Astrocyte (in vitro differentiated cells and primary cell): ENCODE measurements at regions not wholly inside any gene's neighbourhood (a gene's known extent, or its start where the extent isn't known, plus 50 kb on each side); places are given as distances from the start of the nearest gene placed in this dataset.
"Not testable (repeated sequence)": the region's sequence is repeated elsewhere in the genome, so short reads cannot be mapped to it uniquely, and the experiment has no call there.

Experiments used
- DNase-seq: peaks from one replicate; pipeline ENCODE4 v3.0.0-alpha.2; 2010; ENCODE audit warnings: low read depth
- FAIRE-seq: peaks from 2 replicates; lab custom pipeline; 2011; peaks lifted over from hg19 to GRCh38; lab: Jason Lieb, UNC
- H2AFZ ChIP-seq: 2 replicates; pipeline ENCODE4 v1.6.0; 2012; ENCODE audit warnings: low read depth, low read length, inconsistent platforms
- H3K27ac ChIP-seq: 2 replicates; pipeline ENCODE4 v1.5.1; 2011; ENCODE audit warnings: low read depth, low read length, inconsistent platforms
- H3K27me3 ChIP-seq: 2 replicates; pipeline ENCODE4 v1.6.0; 2011; ENCODE audit warnings: low read length, inconsistent platforms; ENCODE audit not compliant: insufficient read depth
- H3K36me3 ChIP-seq: 2 replicates; pipeline ENCODE4 v1.5.1; 2011; ENCODE audit warnings: low read length, inconsistent platforms; ENCODE audit not compliant: insufficient read depth
- H3K4me1 ChIP-seq: 2 replicates; pipeline ENCODE4 v1.5.1; 2011; ENCODE audit warnings: low read length, inconsistent platforms; ENCODE audit not compliant: insufficient read depth
- H3K4me2 ChIP-seq: 2 replicates; pipeline ENCODE4 v1.6.0; 2012; ENCODE audit warnings: low read length, inconsistent platforms
- H3K4me3 ChIP-seq: 2 replicates; pipeline ENCODE4 v1.5.1; 2011; ENCODE audit warnings: low read depth, mild to moderate bottlenecking, low read length, inconsistent platforms; ENCODE audit not compliant: insufficient read depth
- H3K79me2 ChIP-seq: 2 replicates; pipeline ENCODE4 v1.6.0; 2012; ENCODE audit warnings: mild to moderate bottlenecking, low read length, inconsistent platforms; ENCODE audit not compliant: insufficient read depth
- H3K9ac ChIP-seq: 2 replicates; pipeline ENCODE4 v1.6.0; 2012; ENCODE audit warnings: mild to moderate bottlenecking, low read length, inconsistent platforms
- H3K9me3 ChIP-seq: 2 replicates; pipeline ENCODE4 v1.5.1; 2012; ENCODE audit warnings: low read depth, mild to moderate bottlenecking, low read length, inconsistent platforms; ENCODE audit not compliant: insufficient read depth
- H4K20me1 ChIP-seq: 2 replicates; pipeline ENCODE4 v1.6.0; 2012; ENCODE audit warnings: low read length, inconsistent platforms; ENCODE audit not compliant: insufficient read depth
- H3K27ac Mint-ChIP-seq: one replicate; pipeline ENCODE4 v1.8.0; 2021; ENCODE audit warnings: mild to moderate bottlenecking, mixed read lengths; ENCODE audit not compliant: unreplicated experiment
- H3K27me3 Mint-ChIP-seq: one replicate; pipeline ENCODE4 v1.8.0; 2021; ENCODE audit warnings: low read depth, mixed read lengths; ENCODE audit not compliant: unreplicated experiment
- H3K36me3 Mint-ChIP-seq: one replicate; pipeline ENCODE4 v1.8.0; 2021; ENCODE audit warnings: low read depth, mixed read lengths; ENCODE audit not compliant: unreplicated experiment
- H3K4me1 Mint-ChIP-seq: one replicate; pipeline ENCODE4 v1.8.0; 2021; ENCODE audit warnings: low read depth, mixed read lengths; ENCODE audit not compliant: unreplicated experiment
- H3K4me3 Mint-ChIP-seq: one replicate; pipeline ENCODE4 v1.8.0; 2021; ENCODE audit warnings: mild to moderate bottlenecking, moderate library complexity, mixed read lengths; ENCODE audit not compliant: unreplicated experiment
- H3K9me3 Mint-ChIP-seq: one replicate; pipeline ENCODE4 v1.8.0; 2021; ENCODE audit warnings: mild to moderate bottlenecking, mixed read lengths; ENCODE audit not compliant: unreplicated experiment
- CTCF ChIP-seq: IDR thresholded peaks from 2 replicates; pipeline ENCODE4 v1.5.1; 2011; ENCODE audit warnings: low read depth, mild to moderate bottlenecking, inconsistent platforms, low read length, moderate library complexity; ENCODE audit not compliant: insufficient read depth
- EZH2 ChIP-seq: IDR thresholded peaks from 2 replicates; pipeline ENCODE4 v1.6.1; 2012; ENCODE audit warnings: mild to moderate bottlenecking, low read length, inconsistent platforms; ENCODE audit not compliant: insufficient read depth

GRCh38 chr14:44385906-44386305 is 121.2 kb downstream of the FSCB start:
- Mint-ChIP-seq H3K27ac (no peak overlapping the region), H3K36me3 (no peaks in the 10 kb centered on the region), H3K27me3 (peaks cover 2% of the 10 kb centered on the region), H3K9me3 (no peaks in the 10 kb centered on the region), H3K4me3 (no peak overlapping the region), H3K4me1 (no peaks in the 10 kb centered on the region)
- FAIRE-seq (no peak), DNase-seq (no peak)
- Histone ChIP-seq H4K20me1 (no peaks in the 10 kb centered on the region), H3K4me2 (no peak overlapping the region), H3K9ac (no peak overlapping the region), H2AFZ (no peak overlapping the region), H3K79me2 (no peaks in the 10 kb centered on the region), H3K27ac (no peak overlapping the region), H3K27me3 (no peaks in the 10 kb centered on the region), H3K4me1 (no peaks in the 10 kb centered on the region), H3K36me3 (no peaks in the 10 kb centered on the region), H3K9me3 (no peaks in the 10 kb centered on the region), H3K4me3 (no peak overlapping the region)
- TF ChIP-seq CTCF, result no peak
- TF ChIP-seq EZH2, result no peak

- H3K9me3 Mint-ChIP-seq, H3K36me3 ChIP-seq, H4K20me1 ChIP-seq, DNase-seq, H2AFZ ChIP-seq, H3K4me1 Mint-ChIP-seq, H3K4me3 ChIP-seq, H3K27me3 Mint-ChIP-seq, H3K9me3 ChIP-seq, H3K9ac ChIP-seq, H3K36me3 Mint-ChIP-seq, H3K27ac ChIP-seq, H3K27me3 ChIP-seq, H3K4me1 ChIP-seq, H3K4me3 Mint-ChIP-seq, H3K4me2 ChIP-seq, H3K27ac Mint-ChIP-seq, FAIRE-seq, H3K79me2 ChIP-seq: not testable (repeated sequence)
Measured at GRCh38 chr14:44385296-44385695, 121.8 kb downstream of the FSCB start.

- not testable (repeated sequence) for H3K27ac ChIP-seq, H3K4me1 ChIP-seq, FAIRE-seq, H3K4me2 ChIP-seq, H3K9me3 ChIP-seq, H3K27ac Mint-ChIP-seq, H3K9ac ChIP-seq, H3K27me3 ChIP-seq, H2AFZ ChIP-seq, H3K36me3 ChIP-seq, H3K79me2 ChIP-seq, H3K4me3 Mint-ChIP-seq, H3K4me1 Mint-ChIP-seq, H3K36me3 Mint-ChIP-seq, DNase-seq, H4K20me1 ChIP-seq, H3K4me3 ChIP-seq, H3K9me3 Mint-ChIP-seq, H3K27me3 Mint-ChIP-seq
Measured at GRCh38 chr14:44384601-44385293, 122.3 kb downstream of the FSCB start.
